Thyroid gland (tissue), 4 donors: ENCODE measurements at regions not wholly inside any gene's neighbourhood (a gene's known extent, or its start where the extent isn't known, plus 50 kb on each side); places are given as distances from the start of the nearest gene placed in this dataset.

Experiments used
- DNase-seq, 2 donors: peaks; one replicate each; pipeline ENCODE4 v3.0.0-alpha.2; 2019
- H3K27ac ChIP-seq, 3 donors: fragments of 200-600 bp; sonication (generic); 1 replicate in 2 of 3; 2 replicates in 1 of 3; pipeline ENCODE4 v1.5.1; 2016 to 2019; ENCODE audit warnings: mild to moderate bottlenecking in 1 of 3, moderate library complexity in 1 of 3
- H3K27me3 ChIP-seq: fragments of 200-600 bp; sonication (generic); one replicate; pipeline ENCODE4 v1.5.1; 2019
- H3K36me3 ChIP-seq, 2 donors: fragments of 200-600 bp; sonication (generic); one replicate each; pipeline ENCODE4 v1.5.1; 2016 to 2019
- H3K4me1 ChIP-seq, 2 donors: fragments of 200-600 bp; sonication (generic); one replicate each; pipeline ENCODE4 v1.5.1; 2017 to 2019
- H3K4me3 ChIP-seq, 3 donors: fragments of 200-600 bp; sonication (generic); replicated peaks in 1 of 3; 1 replicate in 2 of 3; 2 replicates in 1 of 3; pipeline ENCODE4 v1.5.1; 2016; ENCODE audit warnings: mild to moderate bottlenecking in 1 of 3
- H3K9me3 ChIP-seq: fragments of 200-600 bp; sonication (generic); one replicate; pipeline ENCODE4 v1.5.1; 2017
- CTCF ChIP-seq, 6 experiments: fragments of 200-600 bp in 3 of 6; fragments of 450-650 bp in 3 of 6; sonication (generic) in 3 of 6; IDR thresholded peaks; one replicate each; pipeline ENCODE4 v1.5.1; 2016 to 2019; ENCODE audit warnings: antibody characterized with exemption in 6 of 6, mild to moderate bottlenecking in 2 of 6, inconsistent platforms in 1 of 6, moderate library complexity in 1 of 6
- POLR2A ChIP-seq, 2 donors: fragments of 450-650 bp; IDR thresholded peaks; one replicate each; pipeline ENCODE4 v1.6.1; 2017; ENCODE audit warnings: antibody characterized with exemption in 2 of 2, mild to moderate bottlenecking in 2 of 2, moderate library complexity in 1 of 2
- WGBS, 2 donors: methylation state at CpG; one replicate each; pipeline ENCODE4 v1.1.5; 2017; 5-methylcytosine and 5-hydroxymethylcytosine counted together
- intact Hi-C: fragments of 100-400 bp; cut with DNase I; formaldehyde crosslinking; loops from one replicate; pipeline ENCODE4 v1.15.1; 2023

- no peaks in the 10 kb centered on the region for H3K4me1 ChIP-seq
- WGBS, 2 donors: 58 to 72% methylated on average over 2 of the region's 2 CpGs
- TF ChIP-seq CTCF (IDR thresholded peaks at IDR 0.05) (no peak), POLR2A (IDR thresholded peaks at IDR 0.05) (no peak)
- no peaks in the 10 kb centered on the region for H3K9me3 ChIP-seq
- H3K36me3 ChIP-seq: no peaks in the 10 kb centered on the region
- no peak overlapping the region for H3K27ac ChIP-seq
- intact Hi-C loops: no loop called here
- no peaks in the 10 kb centered on the region for H3K27me3 ChIP-seq
- H3K4me3 ChIP-seq: no peak overlapping the region
- no peak for DNase-seq
Observed at GRCh38 chr10:59456199-59456598, 93.8 kb upstream of the FAM13C start.

- H3K27me3 ChIP-seq: no peaks in the 10 kb centered on the region
- no peak overlapping the region for H3K27ac ChIP-seq
- no peak overlapping the region for H3K4me3 ChIP-seq
- TF ChIP-seq CTCF (IDR thresholded peaks at IDR 0.05) (no peak), POLR2A (IDR thresholded peaks at IDR 0.05) (no peak)
- DNase-seq: no peak
- H3K36me3 ChIP-seq: no peaks in the 10 kb centered on the region
- no peaks in the 10 kb centered on the region for H3K4me1 ChIP-seq
- intact Hi-C loops: no loop called here
- 89 to 90% methylated on average over 5 of the region's 5 CpGs for WGBS, 2 donors
- no peaks in the 10 kb centered on the region for H3K9me3 ChIP-seq
Observed at GRCh38 chr10:59454171-59454919, 92.0 kb upstream of the FAM13C start.

DNA sequence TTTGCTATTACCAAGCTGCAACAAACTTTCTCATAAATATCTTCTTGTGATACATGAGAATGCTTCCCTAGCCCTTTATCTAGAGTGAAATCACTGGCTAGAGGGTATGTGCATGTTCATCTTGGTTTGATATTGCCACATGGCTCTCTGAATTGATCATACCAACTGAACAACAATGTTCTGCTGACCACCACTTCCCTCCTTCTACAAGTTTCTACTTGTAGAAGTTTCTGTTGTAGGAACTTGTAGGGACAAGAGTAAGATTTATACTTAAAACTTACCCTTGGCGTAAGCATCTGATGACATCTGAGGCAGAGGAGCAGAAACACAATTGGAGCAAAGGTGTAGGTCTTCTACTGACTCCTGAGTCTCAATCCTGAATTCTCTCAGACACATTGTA, 86.3 kb upstream of the FAM13C start:
- H3K27me3 ChIP-seq: no peaks in the 10 kb centered on the region
- H3K36me3 ChIP-seq: no peaks in the 10 kb centered on the region
- TF ChIP-seq POLR2A (IDR thresholded peaks at IDR 0.05) (no peak), CTCF (IDR thresholded peaks at IDR 0.05) (no peak)
- H3K4me3 ChIP-seq: no peak overlapping the region
- H3K4me1 ChIP-seq: no peaks in the 10 kb centered on the region
- intact Hi-C loops: no loop called here
- no peaks in the 10 kb centered on the region for H3K9me3 ChIP-seq
- no peak for DNase-seq
- 96 to 100% methylated on average over 1 of the region's 1 CpG for WGBS, 2 donors
- no peak overlapping the region for H3K27ac ChIP-seq

DNA sequence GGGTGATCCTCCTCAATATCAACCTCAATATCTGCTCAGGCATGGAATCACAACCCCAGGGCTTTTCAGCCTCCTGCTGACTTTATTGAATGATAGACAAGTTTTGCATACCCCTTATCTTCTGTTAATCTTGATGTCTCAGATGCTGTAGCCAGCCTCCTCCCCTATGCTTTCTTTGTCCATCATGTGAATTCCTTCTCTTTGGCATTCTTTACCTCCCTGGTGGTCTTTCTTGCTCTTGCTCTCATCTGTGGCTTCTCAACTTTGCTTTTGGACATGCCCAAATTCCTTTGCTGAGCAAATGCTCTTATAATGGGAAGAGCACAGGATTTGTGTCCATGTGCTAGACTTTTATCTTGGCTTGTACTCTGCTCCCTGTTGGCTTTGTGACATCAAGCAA, 73.4 kb upstream of the FAM13C start:
- Histone ChIP-seq H3K27me3 (no peaks in the 10 kb centered on the region), H3K36me3 (no peaks in the 10 kb centered on the region)
- intact Hi-C loops: no loop called here

More for the DNA sequence above, 73.4 kb upstream of the FAM13C start:
- TF ChIP-seq CTCF (IDR thresholded peaks at IDR 0.05) (no peak), POLR2A (IDR thresholded peaks at IDR 0.05) (no peak)
- H3K9me3 ChIP-seq: no peaks in the 10 kb centered on the region
- no peaks in the 10 kb centered on the region for H3K4me1 ChIP-seq
- no peak overlapping the region for H3K4me3 ChIP-seq
- no peak for DNase-seq
- no peak overlapping the region for H3K27ac ChIP-seq
